Thoracic aorta (tissue), 2 donors: ENCODE measurements at regions not wholly inside any gene's neighbourhood (a gene's known extent, or its start where the extent isn't known, plus 50 kb on each side); places are given as distances from the start of the nearest gene placed in this dataset.

Source experiments
- ATAC-seq: fragments of 150-250 bp; one replicate; pipeline ENCODE4 v1.8.0; 2017; ENCODE audit warnings: low read depth; ENCODE audit not compliant: insufficient number of reproducible peaks, low FRiP score
- DNase-seq: peaks from one replicate; pipeline ENCODE4 v3.0.0-alpha.2; 2020; ENCODE audit warnings: low spot score
- H3K27ac ChIP-seq, 2 donors: fragments of 200-600 bp; sonication (generic); 1 replicate in 1 of 2; 2 replicates in 1 of 2; pipeline ENCODE4 v1.5.1; 2016; ENCODE audit warnings: mild to moderate bottlenecking in 2 of 2, moderate library complexity in 2 of 2
- H3K27me3 ChIP-seq: fragments of 200-600 bp; sonication (generic); replicated peaks from 2 replicates; pipeline ENCODE4 v1.6.0; 2016; ENCODE audit warnings: mild to moderate bottlenecking; ENCODE audit not compliant: insufficient read depth
- H3K36me3 ChIP-seq: fragments of 200-600 bp; sonication (generic); one replicate; pipeline ENCODE4 v1.5.1; 2016
- H3K4me1 ChIP-seq, 2 donors: fragments of 200-600 bp; sonication (generic); 1 replicate in 1 of 2; 2 replicates in 1 of 2; pipeline versions ENCODE4 v1.5.1 to v1.6.0; 2016; ENCODE audit warnings: low read depth in 2 of 2, mild to moderate bottlenecking in 1 of 2; ENCODE audit not compliant: control insufficient read depth in 1 of 2
- H3K4me3 ChIP-seq: fragments of 200-600 bp; sonication (generic); 2 replicates; pipeline ENCODE4 v1.5.1; 2016; ENCODE audit warnings: mild to moderate bottlenecking
- H3K9me3 ChIP-seq: fragments of 200-600 bp; sonication (generic); 2 replicates; pipeline ENCODE4 v1.5.1; 2016
- CTCF ChIP-seq: fragments of 200-600 bp; sonication (generic); IDR thresholded peaks from one replicate; pipeline ENCODE4 v1.5.1; 2019; ENCODE audit warnings: antibody characterized with exemption

GRCh38 chr3:34377961-34378360, 579.5 kb downstream of the PDCD6IP start:
- ATAC-seq = no peak
- Histone ChIP-seq H3K9me3 (no peaks in the 10 kb centered on the region), H3K36me3 (no peaks in the 10 kb centered on the region), H3K27me3 (no peaks in the 10 kb centered on the region), H3K27ac (no peak overlapping the region), H3K4me3 (no peak overlapping the region), H3K4me1 (peaks cover 0 to 4% of the 10 kb centered on the region in 2 donors)
- TF ChIP-seq CTCF = no peak
- DNase-seq = no peak

GRCh38 chr3:34381243-34381642, 582.8 kb downstream of the PDCD6IP start:
- DNase-seq = no peak
- H3K27me3 ChIP-seq = no peaks in the 10 kb centered on the region
- H3K27ac ChIP-seq = no peak overlapping the region
- peaks cover 0 to 4% of the 10 kb centered on the region in 2 donors for H3K4me1 ChIP-seq
- TF ChIP-seq CTCF = no peak
- H3K36me3 ChIP-seq = no peaks in the 10 kb centered on the region
- ATAC-seq = no peak
- no peak overlapping the region for H3K4me3 ChIP-seq
- no peaks in the 10 kb centered on the region for H3K9me3 ChIP-seq

GRCh38 chr3:34382859-34383258, 584.4 kb downstream of the PDCD6IP start:
- DNase-seq = no peak
- no peak for ATAC-seq
- Histone ChIP-seq H3K4me1 (no peaks in the 10 kb centered on the region), H3K27ac (no peak overlapping the region), H3K9me3 (no peaks in the 10 kb centered on the region), H3K4me3 (no peak overlapping the region), H3K27me3 (no peaks in the 10 kb centered on the region), H3K36me3 (no peaks in the 10 kb centered on the region)
- TF ChIP-seq CTCF = no peak

- Histone ChIP-seq H3K4me3 (no peak overlapping the region), H3K9me3 (no peaks in the 10 kb centered on the region), H3K4me1 (no peaks in the 10 kb centered on the region), H3K36me3 (no peaks in the 10 kb centered on the region), H3K27me3 (no peaks in the 10 kb centered on the region), H3K27ac (no peak overlapping the region)
- DNase-seq (no peak), ATAC-seq (no peak)
- no peak for TF ChIP-seq CTCF
Measured at GRCh38 chr3:34386309-34386708, 587.9 kb downstream of the PDCD6IP start.

- H3K4me3 ChIP-seq = no peak overlapping the region
- H3K27me3 ChIP-seq = no peaks in the 10 kb centered on the region
- no peaks in the 10 kb centered on the region for H3K4me1 ChIP-seq
- DNase-seq = no peak
- ATAC-seq = no peak
- no peak for TF ChIP-seq CTCF
- no peaks in the 10 kb centered on the region for H3K36me3 ChIP-seq
- no peaks in the 10 kb centered on the region for H3K9me3 ChIP-seq
- H3K27ac ChIP-seq = no peak overlapping the region
Measured at GRCh38 chr3:34387826-34388564, 589.6 kb downstream of the PDCD6IP start.
